Posterior vena cava (tissue), 2 donors: ENCODE measurements at regions not wholly inside any gene's neighbourhood (a gene's known extent, or its start where the extent isn't known, plus 50 kb on each side); places are given as distances from the start of the nearest gene placed in this dataset.

ENCODE experiments used
- DNase-seq: peaks from one replicate; pipeline ENCODE4 v3.0.0-alpha.2; 2020; ENCODE audit warnings: low spot score
- intact Hi-C, 2 donors: fragments of 100-400 bp; cut with DNase I; formaldehyde crosslinking; loops; one replicate each; pipeline versions ENCODE4 v1.14.1 to v1.14.2; 2022 to 2023
- donor health status: DM: yes; HTN: yes; CAD: no.
- donor health status: DM: yes; HTN: yes; CAD: no.

GRCh38 chr10:36141856-36142560 lies 499.9 kb upstream of the FZD8 start:
- no peak for DNase-seq

GRCh38 chr10:36129051-36129450 lies 487.0 kb upstream of the FZD8 start:
- intact Hi-C loops, result no loop called here
- no peak for DNase-seq

More at GRCh38 chr10:36141856-36142560, 499.9 kb upstream of the FZD8 start:
- intact Hi-C loops, result no loop called here

DNA sequence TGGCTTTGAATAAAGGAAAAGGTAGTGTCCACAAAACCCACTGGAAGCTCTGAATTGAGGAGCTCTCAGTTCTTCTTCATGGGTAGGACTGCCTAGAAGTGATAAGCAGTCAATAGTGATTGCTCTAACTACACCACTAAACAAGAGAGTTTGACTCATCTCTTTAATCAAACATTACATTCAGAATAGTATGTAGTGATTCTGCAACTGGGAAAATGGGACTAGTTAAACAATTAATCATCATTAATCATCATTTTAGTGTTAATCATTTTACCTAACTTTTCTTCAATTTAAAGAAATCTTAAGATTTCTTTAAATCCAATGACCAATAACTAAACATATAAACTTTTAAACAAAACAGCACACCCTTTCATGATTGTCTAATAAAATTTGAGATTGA lies 484.0 kb upstream of the FZD8 start:
- intact Hi-C loops, result no loop called here

DNA sequence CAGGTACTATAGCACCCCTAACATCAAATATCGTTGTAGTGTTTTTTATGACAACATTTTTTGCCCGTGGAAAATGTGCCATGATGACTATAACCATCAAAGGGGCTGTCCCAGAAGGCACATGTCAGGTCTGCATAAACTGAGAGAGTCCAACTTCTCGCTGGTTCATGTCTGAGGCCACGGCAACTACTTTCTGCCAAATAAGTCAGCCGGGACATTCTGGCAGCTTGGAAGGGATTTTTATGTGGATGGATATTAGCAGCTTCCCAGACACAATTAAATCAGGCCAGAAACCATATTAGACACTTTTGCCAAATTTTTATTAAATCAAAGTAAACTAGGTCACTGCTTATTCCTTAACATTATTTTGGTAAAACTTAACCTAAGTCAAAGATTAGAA lies 477.4 kb upstream of the FZD8 start:
- intact Hi-C loops, result no loop called here
- DNase-seq, result no peak

More for the DNA sequence above, 484.0 kb upstream of the FZD8 start:
- no peak for DNase-seq

DNA sequence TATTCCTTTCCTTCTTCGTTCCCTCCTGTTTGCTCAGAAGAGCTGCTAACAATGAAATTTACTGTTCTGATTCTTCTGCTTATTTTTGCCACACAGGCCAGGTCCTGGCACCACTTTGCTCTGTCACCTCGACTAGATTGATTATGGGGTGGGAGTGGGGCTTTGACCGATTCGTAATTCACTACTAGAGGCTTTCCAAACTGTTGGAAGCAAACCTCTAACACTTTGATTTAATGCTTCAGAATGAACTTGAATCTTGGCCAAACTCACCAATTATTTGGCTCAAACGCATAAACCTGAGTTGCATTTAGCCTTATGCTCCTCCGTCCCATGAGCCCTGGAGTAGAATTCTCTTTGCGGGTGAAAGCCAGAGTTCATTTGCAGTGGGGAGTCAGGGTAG lies 476.2 kb upstream of the FZD8 start:
- intact Hi-C loops, result no loop called here
- no peak for DNase-seq

DNA sequence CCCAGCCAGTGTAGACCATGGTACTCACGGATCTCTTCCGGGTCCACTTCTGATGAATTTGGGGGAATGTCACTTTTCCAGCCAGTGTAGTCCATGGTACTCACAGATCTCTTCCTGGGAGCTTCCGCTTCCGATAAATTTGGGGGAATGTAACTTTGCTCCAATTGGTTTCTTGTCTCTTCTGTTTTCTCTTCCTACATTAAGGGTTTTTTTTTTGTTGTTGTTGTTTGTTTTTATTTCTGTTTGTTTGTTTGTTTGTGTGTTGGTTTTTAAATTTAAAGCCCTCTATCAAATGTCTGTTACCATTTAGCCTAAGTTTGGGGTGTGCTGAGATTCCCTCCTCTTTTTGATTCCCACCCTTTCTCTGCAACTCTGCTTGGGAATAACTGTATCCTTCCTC lies 475.8 kb upstream of the FZD8 start:
- no peak for DNase-seq
- intact Hi-C loops, result no loop called here

- intact Hi-C loops, result no loop called here
- DNase-seq, result no peak
Observed at GRCh38 chr10:36117231-36117630, 475.1 kb upstream of the FZD8 start.

DNA sequence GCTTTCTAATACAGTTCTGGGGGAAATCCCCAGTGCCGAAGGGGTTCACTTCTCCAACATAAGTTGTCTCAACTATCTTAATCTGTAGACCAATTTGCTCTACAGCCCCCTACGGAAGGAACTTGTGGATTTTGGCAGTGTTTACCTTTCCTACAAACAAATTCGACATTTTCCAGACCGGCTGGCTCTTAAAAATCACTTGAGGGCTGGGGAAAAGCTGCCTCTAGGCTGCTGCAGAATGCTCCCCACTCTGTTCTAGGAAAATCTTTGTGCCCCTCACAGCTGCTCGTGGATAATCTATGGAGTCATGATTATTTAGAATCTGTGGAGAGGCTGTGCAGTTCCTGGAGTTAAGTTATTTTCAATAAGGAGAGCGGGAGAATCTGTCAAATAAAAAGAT lies 474.6 kb upstream of the FZD8 start:
- intact Hi-C loops, result no loop called here
- DNase-seq, result no peak

- no peak for DNase-seq
- intact Hi-C loops, result no loop called here
Observed at GRCh38 chr10:36116040-36116439, 473.9 kb upstream of the FZD8 start.

DNA sequence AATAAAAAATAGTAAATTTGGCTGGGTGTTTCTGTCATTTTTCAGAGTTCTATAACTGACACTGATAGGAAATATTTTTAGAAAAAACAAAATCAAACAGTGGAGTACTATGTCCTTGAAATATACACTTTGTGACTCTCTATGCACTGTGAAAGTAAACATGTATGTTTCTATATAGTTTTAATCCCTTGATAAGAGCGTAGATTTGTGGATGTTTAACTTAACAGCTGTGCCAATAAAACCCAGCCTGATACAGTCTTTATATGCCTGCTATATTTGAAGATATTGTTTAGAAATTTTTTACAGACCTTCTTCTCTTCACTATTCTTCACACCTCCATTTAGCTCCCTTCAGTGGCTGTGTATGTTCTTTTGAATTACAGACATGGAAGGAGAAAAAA lies 473.3 kb upstream of the FZD8 start:
- intact Hi-C loops, result no loop called here

DNA sequence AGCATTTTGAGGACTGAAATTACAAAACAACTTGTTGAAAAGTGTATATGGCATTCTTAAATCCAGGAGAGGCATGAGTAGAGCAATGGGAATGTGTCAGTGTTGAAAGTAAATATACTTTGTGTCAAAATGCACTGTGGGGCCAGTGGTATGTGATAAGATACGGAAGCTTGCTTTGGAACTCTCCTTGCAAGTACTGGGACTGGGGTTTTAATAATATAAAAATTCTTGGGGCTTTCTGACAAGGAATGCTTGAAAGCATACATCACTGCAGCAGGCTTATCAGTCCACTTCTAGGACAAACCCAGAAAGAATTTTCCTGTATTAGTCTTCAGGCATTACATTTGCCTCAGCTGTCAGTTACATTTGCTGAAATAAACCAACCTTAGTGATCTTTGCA lies 472.8 kb upstream of the FZD8 start:
- no peak for DNase-seq

More for the DNA sequence above, 473.3 kb upstream of the FZD8 start:
- no peak for DNase-seq

DNA sequence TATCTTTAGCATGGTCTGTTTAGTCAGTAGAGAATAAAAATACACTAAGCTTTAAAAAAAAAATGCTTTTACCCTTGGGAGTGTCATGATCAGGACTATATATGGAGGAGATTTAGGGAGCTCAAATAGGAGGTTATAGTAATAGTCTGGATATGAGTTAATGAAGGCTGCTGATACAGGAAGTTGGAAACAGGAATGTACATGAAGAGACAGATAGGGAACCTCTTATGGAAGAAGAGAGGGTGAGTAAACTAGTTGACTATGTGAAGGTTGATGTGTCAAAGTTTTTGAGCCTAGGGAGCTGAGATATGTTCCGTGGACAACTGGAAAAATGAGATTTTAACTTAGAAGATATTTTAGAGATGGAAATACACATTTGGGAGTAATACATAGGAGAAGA lies 472.0 kb upstream of the FZD8 start:
- DNase-seq, result no peak
- intact Hi-C loops, result no loop called here

More for the DNA sequence above, 472.8 kb upstream of the FZD8 start:
- intact Hi-C loops, result no loop called here

GRCh38 chr10:36111676-36112075 lies 469.6 kb upstream of the FZD8 start:
- no peak for DNase-seq

DNA sequence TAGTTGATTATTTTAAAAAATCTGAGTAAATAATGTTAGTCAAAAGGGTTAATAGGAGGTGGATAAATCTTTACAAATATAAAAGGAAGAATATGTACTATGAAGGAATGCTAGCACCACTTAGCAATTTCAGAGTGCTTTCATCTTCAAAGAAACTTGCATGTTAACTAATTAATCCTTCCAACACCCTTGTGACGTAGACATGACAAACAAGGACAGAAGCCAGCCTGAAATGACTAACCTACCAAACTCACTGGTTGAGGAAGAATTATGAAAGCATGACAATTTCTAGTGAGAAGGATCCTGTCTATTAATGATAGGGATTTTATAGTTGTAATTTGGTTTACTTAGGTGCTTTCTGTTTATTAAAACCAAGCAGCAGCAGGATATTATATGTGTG lies 468.0 kb upstream of the FZD8 start:
- intact Hi-C loops, result no loop called here
- DNase-seq, result no peak

More at GRCh38 chr10:36111676-36112075, 469.6 kb upstream of the FZD8 start:
- intact Hi-C loops, result no loop called here

DNA sequence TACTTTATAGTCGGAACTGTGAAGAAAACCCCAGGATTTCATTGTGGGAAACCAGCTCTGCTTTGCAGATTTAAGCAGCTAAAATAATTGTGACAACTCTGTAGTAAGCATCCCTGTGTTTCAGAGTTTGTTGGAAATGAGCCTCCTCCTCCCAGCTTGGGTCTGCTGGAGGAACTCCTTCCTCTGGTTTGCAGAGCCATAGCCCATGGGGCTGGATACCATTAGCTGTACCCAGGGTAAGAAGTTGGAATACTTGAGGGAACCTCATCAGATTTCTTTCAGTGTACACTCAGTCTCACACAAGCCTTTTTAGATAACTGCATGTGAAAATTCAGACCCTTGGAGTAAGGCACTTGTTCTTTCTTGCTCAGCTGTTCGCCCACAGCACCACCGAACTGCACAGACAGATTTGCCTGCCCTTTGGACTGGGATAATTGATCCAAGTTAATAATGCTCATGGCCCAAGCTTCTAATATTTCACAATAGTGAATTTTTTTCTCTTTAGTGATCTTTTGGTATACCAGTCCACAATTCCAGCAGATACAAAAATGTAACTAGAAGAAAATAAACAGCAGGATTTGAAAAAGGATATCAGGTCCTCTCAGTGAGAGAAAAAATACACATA lies 467.4 kb upstream of the FZD8 start:
- no peak for DNase-seq
- intact Hi-C loops, result no loop called here

GRCh38 chr10:36097696-36098095 lies 455.6 kb upstream of the FZD8 start:
- no peak for DNase-seq
- intact Hi-C loops, result no loop called here

- intact Hi-C loops, result no loop called here
- DNase-seq, result no peak
Observed at GRCh38 chr10:36096576-36096975, 454.5 kb upstream of the FZD8 start.

- intact Hi-C loops, result no loop called here
- no peak for DNase-seq
Observed at GRCh38 chr10:36094096-36094495, 452.0 kb upstream of the FZD8 start.

DNA sequence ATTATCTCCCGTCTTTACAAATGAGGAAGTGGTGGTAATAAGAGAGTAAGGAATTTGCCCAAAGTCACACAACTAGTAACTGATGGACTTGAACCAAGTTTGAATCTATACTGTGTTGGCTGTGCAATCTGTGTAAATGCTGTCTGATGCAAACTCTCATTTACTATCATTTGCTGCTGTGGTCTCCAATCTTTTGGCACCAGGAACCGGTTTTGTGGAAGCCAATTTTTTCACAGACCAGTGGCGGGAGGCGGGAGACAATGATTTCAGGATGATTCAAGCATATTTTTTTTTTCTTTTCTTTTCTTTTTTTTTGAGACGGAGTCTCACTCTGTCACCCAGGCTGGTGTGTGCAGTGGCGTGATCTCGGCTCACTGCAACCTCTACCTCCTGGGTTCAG lies 450.0 kb upstream of the FZD8 start:
- no peak for DNase-seq
- intact Hi-C loops, result no loop called here

DNA sequence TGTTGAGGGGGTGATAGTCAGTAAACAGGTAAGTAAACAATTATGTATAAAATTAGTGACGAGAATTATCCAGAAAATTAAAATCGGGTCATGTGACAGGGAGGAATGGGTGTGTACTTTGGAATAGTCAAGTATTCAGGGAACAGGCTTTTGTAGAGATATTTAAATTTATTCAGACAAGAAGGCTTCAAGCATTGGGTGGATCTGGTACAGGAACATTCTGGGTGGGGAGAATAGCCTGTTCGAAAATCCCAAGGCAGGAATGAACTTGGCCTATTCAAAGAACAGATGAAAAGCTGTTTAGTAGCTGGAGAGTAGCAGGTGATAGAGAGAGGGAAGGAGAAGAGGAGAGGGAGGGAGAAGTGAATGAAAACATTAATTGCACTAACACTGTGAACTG lies 448.9 kb upstream of the FZD8 start:
- intact Hi-C loops, result no loop called here
- no peak for DNase-seq

- DNase-seq, result no peak
- intact Hi-C loops, result no loop called here
Observed at GRCh38 chr10:36089790-36090440, 447.8 kb upstream of the FZD8 start.
